Ishikawa (cell line): ENCODE measurements at regions not wholly inside any gene's neighbourhood (a gene's known extent, or its start where the extent isn't known, plus 50 kb on each side); places are given as distances from the start of the nearest gene placed in this dataset.

Experiments used
- CEBPB ChIP-seq: IDR thresholded peaks from 2 replicates; pipeline ENCODE4 v1.6.1; 2012
- CREB1 ChIP-seq: IDR thresholded peaks from 2 replicates; pipeline ENCODE4 v1.6.1; 2012; ENCODE audit warnings: low read depth
- EP300 ChIP-seq: IDR thresholded peaks from 2 replicates; pipeline ENCODE4 v1.6.1; 2012; ENCODE audit warnings: borderline replicate concordance
- FOXM1 ChIP-seq: IDR thresholded peaks from 2 replicates; pipeline ENCODE4 v1.6.1; 2012; ENCODE audit warnings: low read depth, borderline replicate concordance
- NFIC ChIP-seq: IDR thresholded peaks from 2 replicates; pipeline ENCODE4 v1.6.1; 2012
- RAD21 ChIP-seq: IDR thresholded peaks from 2 replicates; pipeline ENCODE4 v1.6.1; 2012; ENCODE audit warnings: low read depth
- TAF1 ChIP-seq: IDR thresholded peaks from 2 replicates; pipeline ENCODE4 v1.6.1; 2012; ENCODE audit warnings: low read depth, mild to moderate bottlenecking
- TCF12 ChIP-seq: IDR thresholded peaks from 2 replicates; pipeline ENCODE4 v1.6.1; 2012; ENCODE audit warnings: low read depth
- TEAD4 ChIP-seq: IDR thresholded peaks from 2 replicates; pipeline ENCODE4 v1.6.1; 2012
- YY1 ChIP-seq: IDR thresholded peaks from 2 replicates; pipeline ENCODE4 v1.6.1; 2012; ENCODE audit warnings: low read depth
- ZBTB7A ChIP-seq: IDR thresholded peaks from 2 replicates; pipeline ENCODE4 v1.6.1; 2012; ENCODE audit warnings: low read depth
- TF ChIP-seq, protein P1 (sequence below): IDR thresholded peaks from 2 replicates; pipeline ENCODE4 v1.6.1; 2012; ENCODE audit warnings: low read depth, mild to moderate bottlenecking
- TF ChIP-seq, protein P2 (sequence below): IDR thresholded peaks from 2 replicates; pipeline ENCODE4 v1.6.1; 2012

DNA sequence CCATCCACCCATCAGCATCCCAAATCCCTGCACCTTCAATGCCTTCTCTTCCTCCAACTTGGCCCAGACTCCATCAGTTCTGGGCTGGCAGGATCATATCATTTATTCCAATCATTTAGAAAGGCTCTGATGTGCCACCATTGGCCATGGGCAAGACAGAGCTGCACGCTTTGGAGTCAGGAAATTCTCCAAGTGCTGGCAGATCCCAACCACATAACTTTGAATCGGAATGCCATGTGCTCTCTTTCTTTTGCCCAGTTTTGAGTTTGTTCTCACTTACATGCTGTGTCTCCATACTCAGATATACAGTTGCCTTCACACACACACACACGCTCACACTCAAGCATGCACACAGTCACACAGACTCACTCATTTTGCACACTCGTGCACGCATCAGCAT, 85.7 kb upstream of the GHITM start:
- TF ChIP-seq, protein P1, sequence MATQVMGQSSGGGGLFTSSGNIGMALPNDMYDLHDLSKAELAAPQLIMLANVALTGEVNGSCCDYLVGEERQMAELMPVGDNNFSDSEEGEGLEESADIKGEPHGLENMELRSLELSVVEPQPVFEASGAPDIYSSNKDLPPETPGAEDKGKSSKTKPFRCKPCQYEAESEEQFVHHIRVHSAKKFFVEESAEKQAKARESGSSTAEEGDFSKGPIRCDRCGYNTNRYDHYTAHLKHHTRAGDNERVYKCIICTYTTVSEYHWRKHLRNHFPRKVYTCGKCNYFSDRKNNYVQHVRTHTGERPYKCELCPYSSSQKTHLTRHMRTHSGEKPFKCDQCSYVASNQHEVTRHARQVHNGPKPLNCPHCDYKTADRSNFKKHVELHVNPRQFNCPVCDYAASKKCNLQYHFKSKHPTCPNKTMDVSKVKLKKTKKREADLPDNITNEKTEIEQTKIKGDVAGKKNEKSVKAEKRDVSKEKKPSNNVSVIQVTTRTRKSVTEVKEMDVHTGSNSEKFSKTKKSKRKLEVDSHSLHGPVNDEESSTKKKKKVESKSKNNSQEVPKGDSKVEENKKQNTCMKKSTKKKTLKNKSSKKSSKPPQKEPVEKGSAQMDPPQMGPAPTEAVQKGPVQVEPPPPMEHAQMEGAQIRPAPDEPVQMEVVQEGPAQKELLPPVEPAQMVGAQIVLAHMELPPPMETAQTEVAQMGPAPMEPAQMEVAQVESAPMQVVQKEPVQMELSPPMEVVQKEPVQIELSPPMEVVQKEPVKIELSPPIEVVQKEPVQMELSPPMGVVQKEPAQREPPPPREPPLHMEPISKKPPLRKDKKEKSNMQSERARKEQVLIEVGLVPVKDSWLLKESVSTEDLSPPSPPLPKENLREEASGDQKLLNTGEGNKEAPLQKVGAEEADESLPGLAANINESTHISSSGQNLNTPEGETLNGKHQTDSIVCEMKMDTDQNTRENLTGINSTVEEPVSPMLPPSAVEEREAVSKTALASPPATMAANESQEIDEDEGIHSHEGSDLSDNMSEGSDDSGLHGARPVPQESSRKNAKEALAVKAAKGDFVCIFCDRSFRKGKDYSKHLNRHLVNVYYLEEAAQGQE: no peak
- TF ChIP-seq, protein P2, sequence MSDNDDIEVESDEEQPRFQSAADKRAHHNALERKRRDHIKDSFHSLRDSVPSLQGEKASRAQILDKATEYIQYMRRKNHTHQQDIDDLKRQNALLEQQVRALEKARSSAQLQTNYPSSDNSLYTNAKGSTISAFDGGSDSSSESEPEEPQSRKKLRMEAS: no peak
- TF ChIP-seq ZBTB7A (no peak), TCF12 (no peak), RAD21 (no peak), TAF1 (no peak), CREB1 (no peak), YY1 (no peak), EP300 (no peak), CEBPB (no peak), FOXM1 (no peak), NFIC (no peak), TEAD4 (no peak)
